Skin epidermis (tissue), 12 donors: ENCODE measurements at regions not wholly inside any gene's neighbourhood (a gene's known extent, or its start where the extent isn't known, plus 50 kb on each side); places are given as distances from the start of the nearest gene placed in this dataset.
"Not testable (repeated sequence)": the region's sequence is repeated elsewhere in the genome, so short reads cannot be mapped to it uniquely, and the experiment has no call there.

Experiments
- H3K27ac ChIP-seq, 21 experiments: fragments of 200-600 bp; sonication (generic) in 11 of 21; one replicate each; pipeline ENCODE4 v1.5.0; 2020; ENCODE audit warnings: mild to moderate bottlenecking in 3 of 21, inconsistent platforms in 2 of 21, moderate library complexity in 2 of 21
- H3K4me3 ChIP-seq, 7 experiments: fragments of 200-600 bp; sonication (generic) in 2 of 7; one replicate each; pipeline ENCODE4 v1.5.0; 2020; ENCODE audit warnings: inconsistent platforms in 2 of 7, mild to moderate bottlenecking in 2 of 7, moderate library complexity in 1 of 7

DNA sequence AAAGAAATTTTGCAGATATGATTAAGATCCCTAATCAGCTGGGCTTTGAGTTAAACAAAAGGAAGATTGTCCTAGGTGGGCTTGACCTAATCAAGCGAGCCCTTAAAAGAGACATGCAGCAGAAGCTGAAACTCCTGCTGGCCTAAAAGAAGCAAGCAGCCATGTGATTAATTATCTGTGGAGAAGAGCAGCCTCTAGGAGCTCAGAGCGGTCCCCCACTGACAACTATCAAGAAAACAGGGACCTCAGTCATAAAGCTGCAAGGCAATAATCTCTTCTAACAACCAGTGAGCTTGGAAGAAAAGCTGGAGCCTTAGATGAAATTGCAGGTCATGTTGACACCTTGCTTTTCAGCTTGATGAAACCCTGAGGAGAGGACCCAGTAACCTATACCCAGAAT, 288.9 kb upstream of the CLEC14A start:
- H3K4me3 ChIP-seq, result no peak overlapping the region
- no peak overlapping the region for H3K27ac ChIP-seq

DNA sequence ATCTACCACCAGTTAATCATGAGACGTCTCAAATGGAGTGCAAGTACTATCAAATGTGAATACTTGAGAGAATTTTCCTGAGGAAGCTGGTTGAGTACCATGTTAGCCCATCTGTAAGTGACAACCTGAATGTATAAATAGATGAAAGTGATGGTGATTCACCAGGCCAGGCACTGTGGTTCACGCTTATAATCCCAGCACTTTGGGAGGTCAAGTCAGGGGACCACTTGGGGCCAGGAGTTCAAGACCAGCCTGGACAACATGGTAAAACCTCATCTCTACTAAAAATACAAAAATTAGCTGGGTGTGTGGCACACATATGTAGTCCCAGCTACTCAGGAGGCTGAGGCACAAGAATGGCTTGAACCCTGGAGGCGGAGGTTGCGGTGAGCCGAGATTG, 288.0 kb upstream of the CLEC14A start:
- H3K27ac ChIP-seq, H3K4me3 ChIP-seq: not testable (repeated sequence)

- H3K4me3 ChIP-seq, H3K27ac ChIP-seq: not testable (repeated sequence)
Measured at GRCh38 chr14:38538053-38538452, 282.2 kb upstream of the CLEC14A start.

DNA sequence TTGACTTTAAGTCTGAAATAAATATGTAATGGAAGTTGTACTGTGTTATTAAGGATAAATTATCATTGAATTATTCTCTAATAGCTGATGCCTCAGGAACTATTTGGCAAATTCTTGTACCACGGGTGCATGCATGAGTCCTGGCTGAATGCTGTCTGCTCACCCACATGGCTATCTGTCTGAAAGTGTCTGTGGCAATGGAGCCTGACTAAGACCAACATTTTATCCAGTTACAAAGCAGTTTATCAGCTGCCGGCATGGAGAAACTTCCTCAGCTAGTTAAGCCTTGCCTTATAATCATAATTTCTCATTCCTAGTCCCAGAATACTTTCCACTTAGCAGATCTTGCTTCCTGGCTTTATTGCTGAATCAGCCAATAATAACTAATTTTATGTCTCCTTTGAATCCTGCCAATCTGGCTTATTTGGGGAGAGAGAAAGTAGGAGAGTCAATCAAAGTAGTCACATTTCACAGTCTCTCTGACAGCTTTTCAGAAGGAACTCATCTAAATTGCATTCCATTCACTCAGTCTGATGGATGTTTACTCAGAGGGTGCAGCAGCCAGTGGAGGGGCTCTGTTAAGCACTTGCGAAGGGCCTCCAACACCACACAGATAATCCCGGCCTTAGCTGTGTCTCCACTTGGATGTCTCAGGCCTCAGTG, 280.6 kb upstream of the CLEC14A start:
- H3K27ac ChIP-seq, result no peak overlapping the region

DNA sequence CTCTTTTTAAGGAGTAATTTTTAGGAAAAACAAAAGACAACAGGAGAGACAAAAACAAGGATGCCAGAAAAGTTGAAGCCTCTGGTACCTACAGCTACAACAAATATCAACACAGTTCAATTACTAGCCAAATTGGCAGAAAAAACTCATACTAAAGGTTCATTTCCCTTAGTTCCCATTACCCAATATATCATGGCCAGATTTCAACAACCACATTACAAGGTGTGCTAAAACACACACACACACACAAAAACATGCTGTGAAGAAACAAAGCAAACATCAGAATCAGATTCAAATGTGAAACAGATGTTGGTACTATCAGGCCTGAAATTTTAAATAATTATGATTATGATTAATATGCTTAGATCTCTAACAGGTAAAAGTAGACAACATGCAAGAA, 272.7 kb upstream of the CLEC14A start:
- H3K27ac ChIP-seq, result no peak overlapping the region
- no peak overlapping the region for H3K4me3 ChIP-seq

More for the DNA sequence above, 280.6 kb upstream of the CLEC14A start:
- H3K4me3 ChIP-seq, result no peak overlapping the region

GRCh38 chr14:38527502-38527878, 271.6 kb upstream of the CLEC14A start:
- Histone ChIP-seq H3K4me3 (no peak overlapping the region), H3K27ac (no peak overlapping the region)

DNA sequence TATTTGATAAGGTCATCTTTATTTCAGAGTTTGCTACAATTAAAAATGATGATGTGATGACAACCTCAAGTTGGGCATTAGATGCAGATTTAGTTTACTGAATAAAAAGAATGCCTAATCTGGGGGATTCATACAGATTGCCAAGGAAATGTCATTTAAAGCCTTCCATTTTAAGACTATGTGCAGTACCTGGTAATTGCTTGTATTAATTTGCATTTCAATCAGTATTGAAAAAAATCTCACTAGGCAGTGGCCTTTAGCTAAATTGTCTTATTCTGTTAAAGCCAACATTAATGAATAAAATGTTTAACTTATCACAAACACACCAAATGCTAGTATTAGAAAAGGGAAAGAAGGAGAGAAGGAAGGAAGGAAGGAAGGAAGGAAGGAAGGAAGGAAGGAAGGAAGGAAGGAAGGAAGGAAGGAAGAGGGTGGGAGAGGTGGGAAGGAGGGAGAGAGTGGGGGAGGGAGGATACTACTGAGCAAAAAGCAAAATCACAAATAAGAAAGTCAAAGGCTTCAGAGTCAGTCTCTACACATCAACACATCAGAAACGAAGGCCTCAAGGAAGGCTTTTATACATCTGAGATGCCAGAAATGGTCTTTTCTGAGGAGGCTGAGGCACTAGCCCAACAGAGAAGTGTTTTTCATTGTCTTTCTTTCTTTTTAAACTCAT, 271.1 kb upstream of the CLEC14A start:
- Histone ChIP-seq H3K27ac (no peak overlapping the region), H3K4me3 (no peak overlapping the region)

GRCh38 chr14:38524636-38525509, 269.0 kb upstream of the CLEC14A start:
- H3K4me3 ChIP-seq, result no peak overlapping the region
- H3K27ac ChIP-seq, result no peak overlapping the region

GRCh38 chr14:38522724-38523123, 266.8 kb upstream of the CLEC14A start:
- Histone ChIP-seq H3K4me3 (no peak overlapping the region), H3K27ac (no peak overlapping the region)

- H3K27ac ChIP-seq, result no peak overlapping the region
Measured at GRCh38 chr14:38521591-38521990, 265.7 kb upstream of the CLEC14A start.

GRCh38 chr14:38517426-38517825, 261.5 kb upstream of the CLEC14A start:
- Histone ChIP-seq H3K4me3 (no peak overlapping the region), H3K27ac (no peak overlapping the region)

More at GRCh38 chr14:38521591-38521990, 265.7 kb upstream of the CLEC14A start:
- no peak overlapping the region for H3K4me3 ChIP-seq

- Histone ChIP-seq H3K27ac (no peak overlapping the region), H3K4me3 (no peak overlapping the region)
Measured at GRCh38 chr14:38512236-38512635, 256.3 kb upstream of the CLEC14A start.

DNA sequence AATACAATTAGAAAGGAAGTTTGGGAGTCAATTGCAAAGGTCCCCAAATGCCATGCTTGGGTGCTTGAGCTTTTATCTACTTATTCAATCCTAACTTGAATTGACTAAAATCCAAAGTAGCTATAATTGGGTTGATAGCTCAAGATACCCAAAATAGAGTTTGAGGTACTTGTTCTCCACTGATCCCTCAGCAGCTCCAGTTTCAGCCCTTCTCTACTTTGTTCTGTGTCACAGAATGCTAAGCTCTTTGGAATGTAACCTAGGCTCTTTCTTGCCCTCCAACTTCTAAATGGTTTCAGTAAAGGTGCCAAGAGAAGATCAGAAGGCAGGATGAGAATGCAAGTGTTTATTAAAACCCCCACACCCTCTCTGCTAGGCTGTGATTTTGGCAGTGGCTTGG, 251.4 kb upstream of the CLEC14A start:
- Histone ChIP-seq H3K4me3 (no peak overlapping the region), H3K27ac (no peak overlapping the region)

DNA sequence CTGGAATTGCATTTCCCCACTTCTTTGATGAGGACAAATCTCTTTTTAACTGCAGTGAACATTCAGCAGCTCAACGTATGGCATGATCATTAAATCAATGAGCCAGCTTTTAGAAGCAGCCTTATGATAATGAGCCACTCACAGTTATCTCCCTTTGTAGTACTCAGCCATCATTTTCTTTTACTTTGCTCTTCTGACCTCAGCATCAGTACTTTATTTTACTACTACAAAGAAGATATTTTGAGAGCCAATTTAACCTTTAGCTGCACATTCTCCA, 250.0 kb upstream of the CLEC14A start:
- no peak overlapping the region for H3K27ac ChIP-seq
- no peak overlapping the region for H3K4me3 ChIP-seq

GRCh38 chr14:38505221-38505972, 249.5 kb upstream of the CLEC14A start:
- no peak overlapping the region for H3K27ac ChIP-seq
- no peak overlapping the region for H3K4me3 ChIP-seq

- H3K4me3 ChIP-seq, result no peak overlapping the region
- H3K27ac ChIP-seq, result no peak overlapping the region
Measured at GRCh38 chr14:38504175-38504574, 248.3 kb upstream of the CLEC14A start.

GRCh38 chr14:38502239-38502638, 246.3 kb upstream of the CLEC14A start:
- no peak overlapping the region for H3K4me3 ChIP-seq
- no peak overlapping the region for H3K27ac ChIP-seq

DNA sequence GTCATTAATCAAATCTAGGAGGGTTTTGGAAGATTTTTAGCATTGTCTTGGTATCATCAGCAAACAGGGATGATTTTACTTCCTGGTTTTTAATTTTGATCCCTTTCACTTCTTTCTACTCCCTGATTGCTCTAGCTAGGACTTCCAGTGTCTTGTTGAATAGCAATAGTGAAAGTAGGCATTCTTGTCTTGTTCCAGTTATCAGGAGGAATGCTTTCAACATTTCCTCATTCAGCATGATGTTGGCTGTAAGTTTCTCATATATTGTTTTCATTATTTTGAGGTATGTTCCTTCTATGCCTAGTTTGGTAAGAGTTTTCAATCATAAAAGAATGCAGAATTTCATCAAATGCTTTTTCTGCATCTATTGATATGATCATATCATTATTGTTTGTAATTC, 244.2 kb upstream of the CLEC14A start:
- Histone ChIP-seq H3K4me3 (no peak overlapping the region), H3K27ac (no peak overlapping the region)

GRCh38 chr14:38496092-38496491, 240.2 kb upstream of the CLEC14A start:
- Histone ChIP-seq H3K27ac (no peak overlapping the region), H3K4me3 (no peak overlapping the region)

DNA sequence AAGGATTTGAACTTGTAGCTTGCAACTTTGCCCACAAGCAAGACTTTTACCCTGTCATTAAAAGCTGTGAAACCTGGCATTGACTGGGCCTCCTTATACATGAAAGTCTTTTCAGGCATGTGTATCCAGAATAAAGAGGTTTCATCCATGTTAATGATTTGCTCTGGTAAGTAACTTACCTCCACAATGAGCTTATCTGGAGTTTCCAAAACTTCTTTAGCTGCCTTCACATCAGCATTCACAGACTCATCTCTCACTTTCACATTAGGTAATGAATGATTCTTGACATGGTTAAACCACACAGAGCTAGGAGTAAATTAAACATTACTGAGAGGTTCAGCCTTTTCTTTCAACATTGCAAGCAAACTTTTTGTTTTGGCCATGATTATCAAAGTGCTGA, 234.4 kb upstream of the CLEC14A start:
- H3K4me3 ChIP-seq, result no peak overlapping the region
- no peak overlapping the region for H3K27ac ChIP-seq
